ENCODE measurements at regions not wholly inside any gene's neighbourhood (a gene's known extent, or its start where the extent isn't known, plus 50 kb on each side); places are given as distances from the start of the nearest gene placed in this dataset.

DNA sequence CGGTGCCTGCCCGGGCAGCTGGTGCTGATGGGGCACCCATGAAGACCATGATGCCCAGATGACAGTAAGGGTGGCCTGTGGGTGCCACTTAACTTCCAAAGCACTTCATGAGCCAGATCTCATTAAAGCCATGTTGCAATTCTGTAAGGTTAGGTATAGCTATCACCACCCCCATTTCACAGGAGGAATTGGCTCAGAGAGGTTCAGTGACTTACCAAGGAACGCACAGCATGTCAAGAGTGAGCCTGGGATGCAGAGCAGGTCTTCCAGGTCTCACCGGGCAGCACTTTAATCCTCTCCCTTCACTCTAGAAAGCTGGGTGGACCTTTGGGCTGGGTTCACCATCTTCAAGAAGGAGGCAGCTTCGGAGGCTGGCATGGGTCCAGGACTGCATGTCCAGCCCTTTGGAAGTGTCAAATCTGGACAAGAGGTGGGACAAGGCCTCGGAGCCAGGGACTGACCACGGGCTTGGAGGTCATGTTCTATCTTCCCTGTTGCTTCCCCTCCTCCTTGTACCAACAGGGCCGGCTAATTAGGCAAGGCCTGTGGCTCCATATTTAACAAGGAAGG, 189.8 kb downstream of the URI1 start:
- TF ChIP-seq EZH2 (IDR thresholded peaks at IDR 0.05; ENCODE audit: insufficient read depth, low read length) (no peak), CTCF (IDR thresholded peaks at IDR 0.05; ENCODE audit: insufficient read depth, low read depth, low read length) (no peak)
